ENCODE measurements at regions not wholly inside any gene's neighbourhood (a gene's known extent, or its start where the extent isn't known, plus 50 kb on each side); places are given as distances from the start of the nearest gene placed in this dataset.

DNA sequence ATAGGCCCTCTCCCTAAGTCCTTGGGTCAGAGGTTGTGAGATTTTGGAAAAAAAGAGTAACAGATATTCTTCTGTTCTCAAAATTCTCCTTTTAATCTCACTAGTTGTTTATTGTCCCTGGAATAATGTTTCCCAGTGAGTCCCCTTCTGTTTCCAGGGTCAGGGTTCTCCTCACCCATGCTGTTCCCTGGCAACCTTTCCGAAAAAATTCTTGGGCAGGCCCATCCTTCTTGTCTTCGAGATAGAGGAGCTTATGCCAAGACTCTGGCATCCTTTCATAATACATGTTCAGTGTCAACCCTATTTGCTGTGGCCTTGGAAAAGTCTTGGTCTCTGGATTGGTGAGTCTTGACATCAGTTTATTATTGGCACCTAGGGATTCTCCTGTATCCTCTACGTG, 212.4 kb upstream of the FAR2 start:
- H3K36me3 ChIP-seq (ENCODE audit: insufficient read depth, low read length): no peaks in the 10 kb centered on the region
- no peak overlapping the region for H3K4me2 ChIP-seq (ENCODE audit: low read length)
- no peak overlapping the region for H2AFZ ChIP-seq (ENCODE audit: low read depth, low read length)
- TF ChIP-seq, protein P1, sequence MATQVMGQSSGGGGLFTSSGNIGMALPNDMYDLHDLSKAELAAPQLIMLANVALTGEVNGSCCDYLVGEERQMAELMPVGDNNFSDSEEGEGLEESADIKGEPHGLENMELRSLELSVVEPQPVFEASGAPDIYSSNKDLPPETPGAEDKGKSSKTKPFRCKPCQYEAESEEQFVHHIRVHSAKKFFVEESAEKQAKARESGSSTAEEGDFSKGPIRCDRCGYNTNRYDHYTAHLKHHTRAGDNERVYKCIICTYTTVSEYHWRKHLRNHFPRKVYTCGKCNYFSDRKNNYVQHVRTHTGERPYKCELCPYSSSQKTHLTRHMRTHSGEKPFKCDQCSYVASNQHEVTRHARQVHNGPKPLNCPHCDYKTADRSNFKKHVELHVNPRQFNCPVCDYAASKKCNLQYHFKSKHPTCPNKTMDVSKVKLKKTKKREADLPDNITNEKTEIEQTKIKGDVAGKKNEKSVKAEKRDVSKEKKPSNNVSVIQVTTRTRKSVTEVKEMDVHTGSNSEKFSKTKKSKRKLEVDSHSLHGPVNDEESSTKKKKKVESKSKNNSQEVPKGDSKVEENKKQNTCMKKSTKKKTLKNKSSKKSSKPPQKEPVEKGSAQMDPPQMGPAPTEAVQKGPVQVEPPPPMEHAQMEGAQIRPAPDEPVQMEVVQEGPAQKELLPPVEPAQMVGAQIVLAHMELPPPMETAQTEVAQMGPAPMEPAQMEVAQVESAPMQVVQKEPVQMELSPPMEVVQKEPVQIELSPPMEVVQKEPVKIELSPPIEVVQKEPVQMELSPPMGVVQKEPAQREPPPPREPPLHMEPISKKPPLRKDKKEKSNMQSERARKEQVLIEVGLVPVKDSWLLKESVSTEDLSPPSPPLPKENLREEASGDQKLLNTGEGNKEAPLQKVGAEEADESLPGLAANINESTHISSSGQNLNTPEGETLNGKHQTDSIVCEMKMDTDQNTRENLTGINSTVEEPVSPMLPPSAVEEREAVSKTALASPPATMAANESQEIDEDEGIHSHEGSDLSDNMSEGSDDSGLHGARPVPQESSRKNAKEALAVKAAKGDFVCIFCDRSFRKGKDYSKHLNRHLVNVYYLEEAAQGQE (IDR thresholded peaks at IDR 0.05; ENCODE audit: borderline replicate concordance): no peak
- TF ChIP-seq, protein P2, sequence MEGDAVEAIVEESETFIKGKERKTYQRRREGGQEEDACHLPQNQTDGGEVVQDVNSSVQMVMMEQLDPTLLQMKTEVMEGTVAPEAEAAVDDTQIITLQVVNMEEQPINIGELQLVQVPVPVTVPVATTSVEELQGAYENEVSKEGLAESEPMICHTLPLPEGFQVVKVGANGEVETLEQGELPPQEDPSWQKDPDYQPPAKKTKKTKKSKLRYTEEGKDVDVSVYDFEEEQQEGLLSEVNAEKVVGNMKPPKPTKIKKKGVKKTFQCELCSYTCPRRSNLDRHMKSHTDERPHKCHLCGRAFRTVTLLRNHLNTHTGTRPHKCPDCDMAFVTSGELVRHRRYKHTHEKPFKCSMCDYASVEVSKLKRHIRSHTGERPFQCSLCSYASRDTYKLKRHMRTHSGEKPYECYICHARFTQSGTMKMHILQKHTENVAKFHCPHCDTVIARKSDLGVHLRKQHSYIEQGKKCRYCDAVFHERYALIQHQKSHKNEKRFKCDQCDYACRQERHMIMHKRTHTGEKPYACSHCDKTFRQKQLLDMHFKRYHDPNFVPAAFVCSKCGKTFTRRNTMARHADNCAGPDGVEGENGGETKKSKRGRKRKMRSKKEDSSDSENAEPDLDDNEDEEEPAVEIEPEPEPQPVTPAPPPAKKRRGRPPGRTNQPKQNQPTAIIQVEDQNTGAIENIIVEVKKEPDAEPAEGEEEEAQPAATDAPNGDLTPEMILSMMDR (IDR thresholded peaks at IDR 0.05; ENCODE audit: poor library complexity, severe bottlenecking): no peak
- no peak for TF ChIP-seq EZH2 (IDR thresholded peaks at IDR 0.05; ENCODE audit: borderline replicate concordance, insufficient read depth, low read length, poor library complexity, severe bottlenecking)
- no peaks in the 10 kb centered on the region for H3K79me2 ChIP-seq (replicated peaks; ENCODE audit: insufficient read depth, low read length)
- H3K27me3 ChIP-seq (ENCODE audit: insufficient read depth, low read depth, low read length): no peaks in the 10 kb centered on the region
- H3K9me2 ChIP-seq (ENCODE audit: insufficient read depth, low read length): no peaks in the 10 kb centered on the region
- H4K20me1 ChIP-seq (ENCODE audit: insufficient read depth): no peaks in the 10 kb centered on the region
- H3K9ac ChIP-seq (ENCODE audit: low read length): no peak overlapping the region
- no peaks in the 10 kb centered on the region for H3K9me3 ChIP-seq (ENCODE audit: low read length)
- no peak overlapping the region for H3K27ac ChIP-seq (ENCODE audit: low read length)
- no peak overlapping the region for H3K4me3 ChIP-seq (ENCODE audit: low read length)
- no peaks in the 10 kb centered on the region for H3F3A ChIP-seq (ENCODE audit: insufficient read depth, low read length, poor library complexity, severe bottlenecking)

DNA sequence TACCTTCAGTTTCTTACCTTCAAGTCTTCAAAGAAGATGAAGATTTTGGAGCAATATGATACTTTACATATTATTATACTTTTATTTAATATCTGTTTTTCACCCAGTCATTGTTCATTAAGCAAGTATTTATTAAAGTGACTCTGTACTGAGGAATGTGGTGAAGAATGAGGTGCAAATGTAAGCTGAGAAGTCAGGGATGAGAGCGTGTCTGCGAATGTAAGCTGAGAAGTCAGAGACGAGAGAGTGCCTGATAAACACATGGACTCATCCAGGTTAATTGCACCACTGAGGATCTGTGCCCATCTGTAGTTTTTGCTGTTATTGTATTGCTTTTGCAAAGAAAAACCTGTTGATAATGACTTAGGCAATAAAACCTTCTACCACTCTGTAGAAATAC, 211.9 kb upstream of the FAR2 start:
- H3K4me2 ChIP-seq (ENCODE audit: low read length): no peak overlapping the region
- H3K9me2 ChIP-seq (ENCODE audit: insufficient read depth, low read length): no peaks in the 10 kb centered on the region
- no peaks in the 10 kb centered on the region for H3F3A ChIP-seq (ENCODE audit: insufficient read depth, low read length, poor library complexity, severe bottlenecking)
- H3K36me3 ChIP-seq (ENCODE audit: insufficient read depth, low read length): no peaks in the 10 kb centered on the region
- H3K4me3 ChIP-seq (ENCODE audit: low read length): no peak overlapping the region
- H3K9me3 ChIP-seq (ENCODE audit: low read length): no peaks in the 10 kb centered on the region
- no peak overlapping the region for H3K27ac ChIP-seq (ENCODE audit: low read length)
- TF ChIP-seq POLR2AphosphoS5 (IDR thresholded peaks at IDR 0.05) (no peak), RAD21 (conservative IDR thresholded peaks at IDR 0.05) (no peak), EZH2 (IDR thresholded peaks at IDR 0.05; ENCODE audit: borderline replicate concordance, insufficient read depth, low read length, poor library complexity, severe bottlenecking) (no peak), SMC3 (conservative IDR thresholded peaks at IDR 0.05; ENCODE audit: poor library complexity) (no peak), MXI1 (conservative IDR thresholded peaks at IDR 0.05; ENCODE audit: poor library complexity, severe bottlenecking) (no peak)
- TF ChIP-seq, protein P2 (IDR thresholded peaks at IDR 0.05; ENCODE audit: poor library complexity, severe bottlenecking): no peak
- no peak overlapping the region for H2AFZ ChIP-seq (ENCODE audit: low read depth, low read length)
- H4K20me1 ChIP-seq (ENCODE audit: insufficient read depth): no peaks in the 10 kb centered on the region
- H3K79me2 ChIP-seq (replicated peaks; ENCODE audit: insufficient read depth, low read length): no peaks in the 10 kb centered on the region
- H3K9ac ChIP-seq (ENCODE audit: low read length): no peak overlapping the region
- no peaks in the 10 kb centered on the region for H3K27me3 ChIP-seq (ENCODE audit: insufficient read depth, low read depth, low read length)
